Fibroblast of lung (primary cell): ENCODE measurements at regions not wholly inside any gene's neighbourhood (a gene's known extent, or its start where the extent isn't known, plus 50 kb on each side); places are given as distances from the start of the nearest gene placed in this dataset.

Source experiments
- CTCF ChIP-seq, 2 donors: IDR thresholded peaks in 1 of 2; conservative IDR thresholded peaks in 1 of 2; 1 replicate in 1 of 2; 2 replicates in 1 of 2; pipeline ENCODE4 v1.5.1; 2011 to 2012; ENCODE audit warnings: low read length in 2 of 2, control low read depth in 1 of 2, inconsistent platforms in 1 of 2, low read depth in 1 of 2, mild to moderate bottlenecking in 1 of 2
- EZH2 ChIP-seq: IDR thresholded peaks from 2 replicates; pipeline ENCODE4 v1.5.1; 2012; ENCODE audit warnings: low read length, control low read depth, mild to moderate bottlenecking; ENCODE audit errors: missing control alignments

GRCh38 chr13:107807306-107808073 lies 407.8 kb downstream of the LIG4 start:
- TF ChIP-seq CTCF (conservative IDR thresholded peaks at IDR 0.05 in 1 of 2, IDR thresholded peaks at IDR 0.05 in 1 of 2; ENCODE audit: low read depth in 1 of 2, low read length in 2 of 2), result no peak
- no peak for TF ChIP-seq EZH2
